GM18519 (cell line): ENCODE measurements at regions not wholly inside any gene's neighbourhood (a gene's known extent, or its start where the extent isn't known, plus 50 kb on each side); places are given as distances from the start of the nearest gene placed in this dataset.
"Not testable (repeated sequence)": the region's sequence is repeated elsewhere in the genome, so short reads cannot be mapped to it uniquely, and the experiment has no call there.

ENCODE experiments used
- ATAC-seq: cut with Tn5 transposase; IDR thresholded peaks from one replicate; pipeline ENCODE4 v1.9.1; 2021; ENCODE audit warnings: mild to moderate bottlenecking, moderate library complexity; ENCODE audit not compliant: unreplicated experiment, low FRiP score

DNA sequence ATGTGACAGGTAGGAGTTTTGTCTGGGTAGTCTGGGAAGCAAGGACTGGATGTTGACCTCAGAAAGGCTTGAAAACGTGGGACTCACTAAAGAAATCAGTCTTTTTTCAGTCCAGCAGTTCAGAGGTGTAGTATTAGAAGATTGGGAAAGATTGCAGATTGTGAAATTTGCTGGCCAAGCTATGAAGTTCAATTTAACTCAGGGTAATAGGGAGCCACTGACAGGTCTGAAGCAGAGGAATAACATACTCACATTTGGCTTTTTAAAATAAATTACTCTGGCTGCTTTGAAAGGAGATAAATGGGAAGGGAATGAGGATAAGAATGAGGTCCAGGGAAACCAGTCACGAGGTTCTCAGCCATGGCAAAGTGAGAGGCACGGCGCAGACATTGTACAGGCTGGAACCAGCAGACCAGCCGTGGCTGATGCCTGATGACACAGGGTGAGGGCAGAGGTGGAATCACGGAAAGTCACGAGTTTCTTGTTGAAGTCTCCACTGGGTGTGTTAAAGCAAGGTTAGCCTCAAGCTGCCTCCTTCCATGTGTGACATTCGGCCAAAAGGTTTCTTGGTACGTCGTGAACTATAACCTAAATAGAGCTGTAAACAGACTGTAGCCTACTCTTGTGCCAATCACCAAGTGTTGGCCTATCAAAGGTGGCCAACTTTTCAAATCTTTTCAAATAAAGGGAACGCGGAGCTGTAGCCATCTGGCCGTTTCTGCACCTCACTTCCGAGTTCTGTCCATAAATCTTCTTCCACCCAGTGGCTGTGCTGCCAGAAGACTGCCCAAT, 377.6 kb downstream of the IRS2 start:
- ATAC-seq, result no peak

DNA sequence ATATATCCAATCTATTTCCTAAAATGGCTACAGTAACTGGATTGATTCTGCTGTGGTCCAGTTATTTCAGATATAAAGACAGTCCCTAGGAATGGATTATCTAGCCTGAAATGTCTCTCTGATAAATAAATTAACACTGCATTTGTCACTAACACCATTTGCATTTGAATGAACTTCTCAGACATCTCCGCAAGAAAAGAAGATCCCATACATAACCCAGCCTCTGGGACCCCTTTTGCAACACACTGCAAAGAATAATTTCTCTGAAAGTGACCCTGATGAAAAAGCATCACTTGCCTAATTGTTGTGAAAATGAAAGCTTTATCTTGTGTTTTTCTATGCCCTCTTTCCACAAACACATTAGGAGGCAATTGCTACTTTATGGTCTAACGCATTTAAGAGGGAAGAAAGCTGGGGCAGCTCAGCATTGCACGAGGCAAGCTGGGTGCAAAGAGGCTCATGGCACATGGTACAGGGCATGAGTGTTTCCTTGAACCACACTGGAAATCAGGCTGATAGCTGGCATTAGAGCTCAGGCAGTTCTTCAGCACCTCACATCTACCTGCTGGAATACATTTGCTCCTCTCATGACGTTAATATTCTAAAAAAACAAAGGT, 379.9 kb downstream of the IRS2 start:
- ATAC-seq, result no peak

DNA sequence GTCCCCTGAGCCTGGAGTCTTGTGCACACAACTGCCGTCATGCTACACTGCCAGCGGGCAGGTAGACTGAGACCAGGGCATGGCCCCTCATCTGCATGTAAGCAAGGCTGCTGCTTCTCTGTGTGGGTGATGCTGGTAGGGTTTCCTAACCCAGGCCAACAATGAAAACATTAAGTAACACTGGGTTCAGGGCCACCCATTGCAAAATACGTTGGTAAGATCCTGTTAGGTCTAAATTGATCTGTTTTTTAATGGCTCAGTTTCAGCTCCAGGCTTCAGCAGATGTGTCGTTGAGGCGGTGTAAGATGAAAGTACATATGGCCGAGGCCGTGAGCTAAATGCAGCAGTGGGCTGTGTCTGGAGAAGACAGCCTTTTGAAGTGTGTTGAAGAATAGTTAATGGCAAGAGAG, 383.4 kb downstream of the IRS2 start:
- no peak for ATAC-seq

DNA sequence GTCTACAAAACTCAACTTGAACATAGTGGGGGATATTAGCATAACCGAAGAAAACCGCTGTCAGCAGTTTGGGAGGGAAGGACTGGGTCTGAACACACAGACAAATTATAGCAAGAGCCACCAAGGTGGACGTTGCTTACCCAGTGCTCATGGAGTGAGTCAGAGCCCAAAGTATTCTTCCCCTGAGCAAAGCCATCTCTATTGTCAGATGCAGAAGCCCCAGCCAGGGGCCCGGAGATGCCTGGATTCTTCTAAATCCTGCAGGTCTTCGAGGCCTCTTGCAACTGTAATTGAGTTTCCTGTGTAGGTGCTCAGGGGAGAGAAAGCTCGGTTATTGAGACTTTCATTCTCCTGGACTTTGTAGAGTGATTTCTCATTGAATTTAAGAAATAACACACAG, 384.5 kb downstream of the IRS2 start:
- no peak for ATAC-seq

DNA sequence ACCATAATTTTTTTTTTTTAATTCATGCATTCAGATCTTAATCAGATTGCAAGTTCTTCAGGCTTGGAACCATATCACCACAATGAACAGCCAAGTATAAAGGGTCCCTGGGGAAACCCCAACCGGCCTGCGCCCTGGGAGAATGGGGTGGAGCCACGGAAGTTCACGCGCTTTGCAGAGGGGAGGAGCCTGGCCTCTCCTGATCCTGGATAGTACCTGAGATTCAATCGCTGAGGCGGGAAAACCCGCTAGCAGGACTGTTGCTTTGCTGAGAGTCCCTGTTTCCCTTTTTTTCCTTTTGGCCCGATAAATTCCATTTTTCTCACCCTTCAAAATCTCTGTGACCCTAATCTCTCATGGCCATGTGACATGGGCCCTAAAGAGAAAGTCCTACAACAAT, 385.1 kb downstream of the IRS2 start:
- ATAC-seq, result no peak

DNA sequence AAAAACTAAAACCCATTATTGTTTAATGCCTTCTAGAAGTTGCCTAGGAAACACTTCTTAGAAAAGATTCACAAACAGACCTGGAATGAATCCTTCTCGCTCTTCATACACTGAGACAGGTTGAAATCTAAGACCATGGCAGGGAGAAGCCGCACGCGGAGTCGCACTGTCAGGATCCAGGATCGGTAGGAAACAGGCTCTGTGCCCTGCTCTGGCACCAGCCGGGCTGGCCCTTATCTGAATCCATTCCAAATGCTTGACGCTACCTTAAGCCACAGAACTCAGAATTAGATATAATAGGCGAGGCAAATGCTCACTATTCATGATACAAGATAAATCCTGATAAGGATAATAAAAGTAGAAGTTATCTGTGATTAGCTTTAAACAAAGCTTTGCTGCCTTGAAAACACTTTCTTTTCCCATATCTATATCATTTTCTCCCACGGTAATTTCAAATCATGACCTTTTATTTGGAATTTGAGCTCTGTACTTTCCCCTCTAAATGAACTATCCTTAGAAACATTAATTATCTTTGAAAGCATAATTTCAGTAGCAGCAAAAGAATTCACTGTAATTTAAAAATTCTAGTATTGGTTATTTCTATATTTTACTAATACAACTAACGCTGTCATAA, 385.6 kb downstream of the IRS2 start:
- no peak for ATAC-seq

DNA sequence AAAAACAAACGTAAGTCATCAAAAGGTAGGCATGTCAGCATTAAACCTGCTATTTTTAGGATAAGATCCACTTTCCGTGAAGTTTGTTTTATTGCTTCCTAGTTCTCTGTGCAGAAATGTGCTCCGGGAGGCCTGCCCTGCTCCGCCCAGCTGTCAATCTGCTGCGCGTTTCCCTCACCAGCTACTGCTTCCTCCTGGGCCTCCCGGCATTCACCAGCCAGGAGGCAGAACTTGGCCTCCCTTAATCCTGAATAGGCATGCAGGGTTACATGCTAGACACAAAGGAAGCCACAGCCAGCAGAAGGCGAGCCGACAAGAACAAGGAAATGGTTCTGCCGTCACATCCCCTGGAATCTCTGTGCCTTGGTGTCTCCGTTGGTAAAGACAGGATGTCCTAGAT, 386.2 kb downstream of the IRS2 start:
- ATAC-seq, result no peak

DNA sequence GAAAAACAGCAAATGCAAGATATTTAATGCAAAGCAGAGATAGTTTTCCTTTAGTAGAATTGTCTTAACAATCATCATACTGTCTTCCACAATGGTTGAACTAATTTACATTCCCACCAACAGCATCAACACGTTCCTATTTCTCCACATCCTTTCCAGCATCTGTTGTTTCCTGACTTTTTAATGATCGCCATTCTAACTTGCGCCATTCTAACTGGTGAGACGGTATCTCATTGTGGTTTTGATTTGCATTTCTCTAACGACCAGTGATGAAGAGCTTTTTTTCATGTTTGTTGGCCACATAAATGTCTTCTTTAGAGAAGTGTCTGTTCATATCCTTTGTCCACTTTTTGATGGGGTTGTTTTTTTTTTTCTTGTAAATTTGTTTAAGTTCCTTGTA, 388.3 kb downstream of the IRS2 start:
- ATAC-seq, result not testable (repeated sequence)

DNA sequence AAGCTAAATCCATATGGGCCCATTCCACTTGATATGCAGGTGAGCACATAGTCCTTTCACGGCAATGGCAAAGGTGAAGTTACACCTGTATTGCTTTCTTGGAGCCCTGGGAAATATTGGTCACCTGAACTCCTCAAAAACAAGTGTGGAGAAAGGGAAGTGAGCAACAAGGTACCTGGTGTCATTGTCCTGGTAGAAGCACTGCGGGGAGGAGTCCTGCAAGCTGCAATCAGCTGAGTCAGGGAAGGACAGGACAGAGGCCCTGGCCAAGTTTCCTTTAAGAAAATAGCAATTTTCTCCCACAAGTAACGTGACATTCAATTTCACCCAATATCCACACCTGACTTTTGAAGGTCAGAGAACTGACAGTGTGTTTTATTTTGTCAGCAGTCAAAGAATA, 389.1 kb downstream of the IRS2 start:
- ATAC-seq, result no peak

DNA sequence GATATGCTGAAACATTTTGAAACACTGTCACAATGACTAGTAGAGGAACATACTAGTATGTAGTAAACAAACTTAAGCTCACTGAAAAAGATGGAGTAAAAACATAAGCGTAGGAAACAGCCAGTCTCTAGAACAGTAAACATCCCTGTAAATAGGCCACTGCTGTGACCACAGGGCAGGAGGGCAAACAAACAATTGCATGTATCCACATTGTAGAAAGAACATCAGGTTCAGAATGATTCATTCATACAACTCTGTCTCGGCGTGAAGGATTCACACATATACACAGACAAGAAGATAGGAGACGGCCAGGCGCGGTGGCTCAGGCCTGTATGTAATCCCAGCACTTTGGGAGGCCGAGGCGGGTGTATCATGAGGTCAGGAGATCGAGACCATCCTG, 390.1 kb downstream of the IRS2 start:
- ATAC-seq, result no peak

DNA sequence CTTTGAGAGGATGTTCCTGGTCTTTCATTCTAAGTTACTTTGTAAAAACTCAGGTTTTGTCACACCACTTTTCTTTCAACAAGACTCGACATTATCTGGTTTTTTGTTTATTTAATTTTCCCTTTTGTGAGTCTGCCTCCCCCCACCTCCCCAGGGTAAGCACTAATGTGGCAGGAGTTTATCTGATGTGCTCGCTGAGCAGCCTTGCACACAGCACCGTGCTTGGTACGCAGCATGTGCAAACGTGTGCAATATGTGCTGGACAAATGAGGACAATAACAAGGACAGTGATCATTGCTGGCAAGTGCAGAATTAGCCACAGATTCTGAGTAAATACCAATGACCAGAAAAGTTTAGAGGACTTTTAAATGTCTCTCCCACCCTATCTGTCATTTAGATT, 391.4 kb downstream of the IRS2 start:
- no peak for ATAC-seq

DNA sequence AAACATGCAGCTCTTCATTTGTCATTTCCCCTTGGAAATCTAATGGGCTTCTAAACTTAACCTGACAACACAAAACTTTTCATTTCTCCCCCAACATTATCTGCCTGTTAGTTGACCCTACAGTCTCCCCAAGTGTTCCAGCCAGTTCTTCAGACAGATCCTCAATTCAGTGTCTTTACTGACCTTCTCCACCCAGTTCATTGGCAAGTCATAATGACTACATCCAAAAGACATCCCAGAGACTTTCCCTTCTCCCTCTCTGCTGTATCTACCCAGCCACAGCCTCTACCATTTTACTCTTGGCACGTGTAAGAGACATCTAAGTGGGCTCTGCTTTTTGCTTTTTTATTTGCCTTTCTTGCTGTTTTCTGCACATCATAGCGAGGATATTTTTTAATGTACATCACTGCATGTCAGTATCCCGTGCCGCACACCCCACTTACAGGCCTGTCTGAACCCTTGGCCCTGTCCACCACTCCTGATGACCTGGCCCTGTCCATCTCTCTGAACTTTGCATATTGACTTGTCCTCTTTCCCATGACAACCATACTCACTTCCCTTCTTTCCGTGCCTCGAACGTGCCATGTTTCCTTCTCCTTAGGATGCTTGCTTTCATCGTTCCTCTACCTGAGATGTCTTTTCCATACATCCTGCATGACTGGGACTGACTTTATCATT, 391.9 kb downstream of the IRS2 start:
- no peak for ATAC-seq

DNA sequence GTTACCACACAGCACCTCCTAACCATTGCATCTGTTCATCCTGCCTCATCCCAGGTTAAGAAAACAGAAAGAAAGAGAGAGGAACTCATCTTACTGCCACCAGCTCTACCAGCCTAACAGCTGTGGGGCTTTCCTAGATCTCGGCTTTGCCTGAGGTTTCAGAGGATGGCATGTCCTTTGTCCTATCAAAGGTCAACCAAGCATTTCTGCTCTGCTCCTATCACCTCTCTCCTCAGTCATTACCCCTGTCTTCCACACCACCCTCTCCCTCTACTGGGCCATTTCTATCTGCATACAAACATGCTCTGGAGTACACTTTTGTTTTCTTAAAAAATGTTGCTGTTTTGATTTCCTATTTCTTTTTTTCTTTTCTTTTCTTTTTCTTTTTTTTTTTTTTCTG, 393.3 kb downstream of the IRS2 start:
- ATAC-seq, result no peak

DNA sequence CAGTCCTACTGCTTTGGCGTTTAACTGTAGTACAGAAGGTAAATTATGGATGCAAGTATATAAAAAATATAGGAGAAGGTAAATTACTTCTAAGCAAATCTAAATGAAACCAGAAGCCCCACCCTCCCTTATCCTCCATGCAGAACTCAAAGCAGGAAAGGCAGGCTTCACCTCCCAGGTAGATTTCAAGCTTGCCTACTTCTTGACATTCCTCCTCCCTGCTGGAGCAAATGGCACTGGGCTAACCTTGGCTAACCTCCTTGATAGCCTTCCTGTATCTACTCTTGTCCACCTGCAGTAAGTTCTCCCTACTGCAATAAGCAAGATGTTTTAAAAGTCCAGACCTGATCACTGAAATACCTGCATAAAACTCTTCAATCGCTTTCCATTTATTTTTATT, 396.0 kb downstream of the IRS2 start:
- ATAC-seq, result no peak

DNA sequence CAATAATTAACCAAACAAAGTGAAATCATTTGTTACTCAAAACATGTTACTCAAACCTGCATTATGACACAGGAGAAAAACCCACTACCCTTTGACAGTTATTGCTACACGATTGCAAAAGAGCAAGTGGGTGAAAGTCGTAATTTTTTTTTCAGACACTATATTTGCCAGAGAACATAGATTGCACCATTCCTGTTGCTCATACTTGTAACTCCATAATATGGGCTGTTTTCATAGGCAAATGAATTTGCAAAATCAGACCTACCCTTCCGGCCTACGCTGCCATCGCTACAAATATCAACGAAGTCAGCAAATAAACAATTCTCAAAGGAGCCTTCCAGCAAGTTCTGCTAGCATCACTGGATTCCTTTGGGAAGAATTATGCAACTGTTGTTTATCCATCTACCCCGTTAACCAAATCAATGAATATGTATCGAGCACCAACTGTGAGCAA, 396.5 kb downstream of the IRS2 start:
- ATAC-seq, result no peak

DNA sequence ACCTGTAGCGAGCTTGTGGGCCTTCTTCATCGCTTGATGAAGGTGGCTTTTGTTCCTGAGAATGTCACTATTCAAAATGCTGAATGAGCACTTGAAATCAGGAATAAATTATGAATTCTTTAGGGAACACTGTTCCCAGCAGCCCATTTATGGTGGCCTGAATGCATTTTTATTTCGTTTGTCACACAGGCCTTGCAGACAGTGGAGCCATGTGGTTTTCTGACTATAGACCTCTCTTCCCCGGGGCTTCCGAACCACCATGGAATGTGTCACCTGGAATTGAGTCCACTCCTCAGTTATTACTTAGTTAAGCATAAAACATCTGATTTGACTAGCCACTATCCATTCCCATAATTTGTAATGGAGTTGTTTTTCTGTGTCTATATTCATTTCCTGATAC, 396.9 kb downstream of the IRS2 start:
- ATAC-seq, result no peak

DNA sequence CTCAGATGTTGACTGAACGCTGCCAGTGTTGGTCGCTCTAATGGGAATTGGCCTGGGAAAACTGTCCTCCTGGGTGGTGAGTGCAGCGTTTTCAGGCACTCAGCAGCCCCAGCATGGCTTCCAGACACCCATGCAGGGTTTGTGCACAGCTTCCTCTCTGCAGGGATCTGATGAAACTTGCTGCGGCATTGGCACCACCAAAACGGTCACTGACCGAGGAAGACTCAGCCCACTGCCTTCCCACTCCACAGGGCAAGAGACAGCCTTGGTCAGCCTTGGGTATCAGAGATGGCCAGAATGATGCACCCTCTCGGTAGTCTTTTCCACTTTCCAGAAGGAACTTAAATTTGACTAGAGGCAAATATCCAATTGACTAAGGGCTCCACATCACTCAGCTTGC, 398.9 kb downstream of the IRS2 start:
- no peak for ATAC-seq

DNA sequence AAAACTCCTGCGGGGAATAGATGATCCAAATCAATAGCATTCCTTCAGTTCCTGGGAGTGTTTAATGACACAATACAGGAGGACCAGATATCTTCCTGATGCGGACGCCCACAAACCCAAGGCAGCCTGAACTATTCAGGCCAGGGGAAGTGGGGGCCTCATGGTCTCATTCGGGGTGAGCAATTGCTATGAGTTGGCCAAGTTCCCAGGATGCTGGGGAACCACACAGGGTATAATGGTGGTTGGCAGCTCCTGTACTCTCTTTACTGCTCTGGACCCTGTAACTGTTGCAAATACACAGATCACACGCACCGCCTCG, 401.2 kb downstream of the IRS2 start:
- ATAC-seq, result no peak

DNA sequence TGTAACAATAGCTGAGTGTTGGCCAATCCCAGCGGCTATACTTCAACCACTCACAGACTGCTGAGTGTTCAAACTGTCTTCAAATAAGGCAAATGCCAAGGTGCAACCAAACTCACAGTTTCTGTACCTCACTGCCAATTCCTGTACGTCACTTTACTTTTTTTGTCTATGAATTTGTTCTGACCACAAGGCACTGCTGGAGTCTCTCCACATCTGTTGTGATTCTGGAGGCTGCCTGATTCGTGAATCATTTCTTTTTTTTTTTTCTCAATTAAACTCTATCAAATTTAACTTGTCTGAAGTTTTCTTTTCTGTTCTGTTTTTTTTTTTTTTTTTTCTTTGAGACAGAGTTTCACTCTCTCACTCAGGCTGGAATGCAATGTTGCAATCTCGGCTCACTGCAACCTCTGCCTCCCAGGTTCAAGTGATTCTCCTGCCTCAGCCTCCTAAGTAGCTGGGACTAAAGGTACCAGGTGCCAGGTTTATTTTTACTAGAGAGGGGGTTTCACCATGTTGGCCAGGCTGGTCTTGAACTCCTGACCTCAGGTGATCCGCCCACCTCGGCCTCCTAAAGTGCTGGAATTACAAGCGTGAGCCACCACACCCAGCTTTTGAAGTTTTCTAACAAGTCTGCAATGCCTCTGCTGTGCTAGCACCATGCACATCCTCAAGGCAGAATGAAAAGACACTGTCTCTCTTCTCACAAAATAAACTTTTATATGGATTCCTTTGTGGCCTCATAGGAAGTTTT, 401.7 kb downstream of the IRS2 start:
- no peak for ATAC-seq

DNA sequence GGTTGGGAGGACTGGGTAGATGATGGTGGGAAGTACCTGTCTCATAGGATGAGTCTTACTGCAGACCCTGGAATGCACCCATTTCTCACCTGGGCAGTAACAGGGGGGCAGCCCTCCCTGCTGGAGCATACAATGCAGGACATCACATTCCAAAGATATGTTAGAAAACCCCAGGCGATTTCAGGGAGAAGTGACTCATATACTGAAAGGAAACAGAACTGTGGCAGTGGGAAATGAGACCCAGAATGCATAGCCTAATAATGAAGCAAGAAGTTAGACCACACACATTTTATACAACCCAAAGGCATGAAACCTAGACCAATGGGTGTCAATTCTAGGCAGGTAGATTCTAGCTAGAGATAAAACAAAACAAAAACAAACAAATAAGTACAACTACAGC, 402.7 kb downstream of the IRS2 start:
- no peak for ATAC-seq
